AG09309 (cell line): ENCODE measurements at regions not wholly inside any gene's neighbourhood (a gene's known extent, or its start where the extent isn't known, plus 50 kb on each side); places are given as distances from the start of the nearest gene placed in this dataset.
"Not testable (repeated sequence)": the region's sequence is repeated elsewhere in the genome, so short reads cannot be mapped to it uniquely, and the experiment has no call there.

Experiments used
- DNase-seq: peaks from one replicate; pipeline ENCODE4 v3.0.0-alpha.2; 2010; ENCODE audit warnings: low read depth
- H3K4me3 ChIP-seq: 2 replicates; pipeline ENCODE4 v1.5.1; 2011; ENCODE audit warnings: mild to moderate bottlenecking, low read depth, low read length, moderate library complexity; ENCODE audit not compliant: control insufficient read depth
- TF ChIP-seq, protein P1 (sequence below): IDR thresholded peaks from 2 replicates; pipeline ENCODE4 v1.5.1; 2011; ENCODE audit warnings: mild to moderate bottlenecking, low read depth, low read length, inconsistent platforms; ENCODE audit not compliant: insufficient read depth, control insufficient read depth; ENCODE audit errors: missing control alignments

DNA sequence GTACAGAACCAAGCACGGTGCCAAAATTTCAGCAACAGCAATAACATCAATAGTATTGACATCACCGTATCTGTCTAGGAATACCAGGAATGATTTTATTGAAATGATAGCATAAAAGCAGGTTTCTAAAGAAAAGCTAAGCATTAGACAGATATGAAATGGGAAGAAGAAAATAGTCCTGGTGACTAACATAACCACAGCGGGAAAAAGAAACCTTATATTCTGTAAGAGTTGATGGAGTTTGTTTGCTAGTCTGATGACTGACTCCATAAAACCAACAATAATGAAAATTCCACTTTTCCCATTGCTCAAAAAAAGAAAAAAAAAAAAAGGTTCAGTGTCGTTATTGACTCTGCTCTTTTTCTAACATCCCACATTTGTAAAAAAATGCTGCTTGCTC lies 668.3 kb downstream of the IPMK start:
- TF ChIP-seq, protein P1, sequence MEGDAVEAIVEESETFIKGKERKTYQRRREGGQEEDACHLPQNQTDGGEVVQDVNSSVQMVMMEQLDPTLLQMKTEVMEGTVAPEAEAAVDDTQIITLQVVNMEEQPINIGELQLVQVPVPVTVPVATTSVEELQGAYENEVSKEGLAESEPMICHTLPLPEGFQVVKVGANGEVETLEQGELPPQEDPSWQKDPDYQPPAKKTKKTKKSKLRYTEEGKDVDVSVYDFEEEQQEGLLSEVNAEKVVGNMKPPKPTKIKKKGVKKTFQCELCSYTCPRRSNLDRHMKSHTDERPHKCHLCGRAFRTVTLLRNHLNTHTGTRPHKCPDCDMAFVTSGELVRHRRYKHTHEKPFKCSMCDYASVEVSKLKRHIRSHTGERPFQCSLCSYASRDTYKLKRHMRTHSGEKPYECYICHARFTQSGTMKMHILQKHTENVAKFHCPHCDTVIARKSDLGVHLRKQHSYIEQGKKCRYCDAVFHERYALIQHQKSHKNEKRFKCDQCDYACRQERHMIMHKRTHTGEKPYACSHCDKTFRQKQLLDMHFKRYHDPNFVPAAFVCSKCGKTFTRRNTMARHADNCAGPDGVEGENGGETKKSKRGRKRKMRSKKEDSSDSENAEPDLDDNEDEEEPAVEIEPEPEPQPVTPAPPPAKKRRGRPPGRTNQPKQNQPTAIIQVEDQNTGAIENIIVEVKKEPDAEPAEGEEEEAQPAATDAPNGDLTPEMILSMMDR, result no peak
- H3K4me3 ChIP-seq, result no peak overlapping the region
- DNase-seq, result no peak

DNA sequence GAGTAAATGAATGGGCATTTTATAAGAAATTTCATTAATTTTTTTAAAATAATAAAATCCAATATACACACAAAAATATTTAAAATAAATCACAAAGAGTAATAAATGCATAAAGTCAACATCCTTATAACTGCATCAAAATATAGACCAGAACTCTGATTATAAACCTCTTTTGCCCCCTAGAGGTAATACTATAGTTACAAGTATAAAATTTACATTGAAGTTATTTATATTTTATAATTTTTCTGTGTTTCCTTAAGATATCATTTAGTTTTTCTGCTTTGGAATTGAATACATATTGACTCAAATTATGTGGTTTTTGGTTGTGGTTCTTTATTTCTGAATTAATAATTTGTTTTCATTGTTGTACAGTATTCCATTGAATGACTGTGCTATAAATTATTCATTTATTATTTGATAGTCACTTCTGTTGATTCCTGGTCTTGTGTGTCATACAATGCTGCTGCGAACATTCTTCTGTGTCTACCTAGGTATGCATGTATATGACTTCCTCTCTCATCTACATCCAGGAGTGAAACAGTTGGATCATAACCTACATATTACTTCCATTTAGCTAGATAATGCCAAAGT lies 673.6 kb downstream of the IPMK start:
- H3K4me3 ChIP-seq, result no peak overlapping the region
- DNase-seq, result no peak
- TF ChIP-seq, protein P1, result no peak

DNA sequence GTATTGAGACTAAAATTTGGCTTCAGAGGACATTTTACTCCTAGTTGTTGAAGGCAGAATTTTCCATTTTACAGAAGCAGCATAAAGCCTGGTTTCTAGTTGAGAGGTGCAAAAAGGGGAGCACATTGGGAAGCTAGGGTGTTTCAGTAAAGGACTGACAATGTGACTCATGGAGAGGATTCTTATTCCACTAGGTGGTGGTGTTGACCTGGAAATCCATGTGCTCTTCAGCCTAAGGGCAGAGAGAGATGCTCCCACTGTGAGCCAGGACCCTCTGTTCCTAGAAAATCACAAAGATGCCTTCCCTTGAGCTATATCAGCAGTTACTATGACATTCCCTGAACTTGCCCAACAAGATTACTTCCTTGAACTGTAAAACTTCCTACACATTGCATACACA lies 687.8 kb downstream of the IPMK start:
- DNase-seq, result no peak
- TF ChIP-seq, protein P1, result peak; percentile 31
- no peak overlapping the region for H3K4me3 ChIP-seq

DNA sequence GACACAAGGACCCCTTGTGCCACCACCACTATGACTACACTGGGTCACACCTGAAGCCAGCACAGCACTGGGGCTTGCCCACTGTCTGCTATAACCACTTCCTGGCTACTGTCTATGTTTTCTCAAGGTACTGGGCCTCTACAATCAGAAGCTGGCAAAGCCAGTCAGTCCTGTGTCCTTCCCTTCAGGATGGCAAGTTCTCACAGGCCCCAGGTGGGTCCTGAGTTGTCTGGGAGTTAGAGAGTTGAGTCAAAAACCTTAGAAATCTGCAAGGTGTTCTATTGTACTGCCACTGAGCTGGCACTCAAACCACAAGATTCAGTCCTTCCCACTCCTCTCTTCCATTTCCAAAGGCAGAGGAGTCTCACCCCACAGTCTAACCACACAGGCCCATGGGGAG lies 705.5 kb downstream of the IPMK start:
- DNase-seq, result no peak
- H3K4me3 ChIP-seq, result no peak overlapping the region
- TF ChIP-seq, protein P1, result no peak

DNA sequence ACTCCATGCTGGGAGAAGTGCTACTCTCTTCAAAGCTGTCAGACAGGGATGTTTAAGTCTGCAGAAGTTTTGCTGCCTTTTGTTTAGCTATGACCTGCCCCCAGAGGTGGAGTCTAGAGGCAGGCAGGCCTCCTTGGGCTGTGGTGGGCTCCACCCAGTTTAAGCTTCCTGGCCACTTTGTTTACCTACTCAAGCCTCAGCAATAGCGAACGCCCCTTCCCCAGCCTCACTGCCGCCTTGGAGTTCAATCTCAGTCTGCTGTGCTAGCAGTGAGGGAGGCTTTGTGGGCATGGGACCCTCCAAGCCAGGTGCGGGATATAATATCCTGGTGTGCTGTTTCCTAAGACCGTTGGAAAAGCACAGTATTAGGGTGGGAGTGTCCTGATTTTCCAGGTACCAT lies 715.9 kb downstream of the IPMK start:
- DNase-seq, H3K4me3 ChIP-seq: not testable (repeated sequence)

DNA sequence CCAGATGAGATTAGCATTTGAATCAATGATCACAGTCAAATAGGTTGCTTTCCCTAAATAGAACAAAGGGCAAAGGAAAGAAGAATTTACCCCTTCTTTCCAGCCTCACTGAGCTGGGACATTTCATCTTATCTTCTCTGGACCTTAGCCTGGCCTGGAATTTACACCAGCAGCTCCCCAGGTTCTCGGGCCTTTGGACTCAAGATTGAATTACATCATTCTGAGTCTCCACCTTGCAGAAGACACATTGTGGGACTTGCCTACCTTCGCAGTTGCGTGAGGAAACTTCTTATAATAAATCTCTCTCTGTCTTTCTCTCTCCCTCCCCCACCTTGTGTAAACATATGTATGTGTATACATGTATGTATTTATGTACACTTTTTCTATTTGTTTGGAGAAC lies 732.4 kb downstream of the IPMK start:
- no peak for DNase-seq
- H3K4me3 ChIP-seq, result no peak overlapping the region
- TF ChIP-seq, protein P1, result no peak

DNA sequence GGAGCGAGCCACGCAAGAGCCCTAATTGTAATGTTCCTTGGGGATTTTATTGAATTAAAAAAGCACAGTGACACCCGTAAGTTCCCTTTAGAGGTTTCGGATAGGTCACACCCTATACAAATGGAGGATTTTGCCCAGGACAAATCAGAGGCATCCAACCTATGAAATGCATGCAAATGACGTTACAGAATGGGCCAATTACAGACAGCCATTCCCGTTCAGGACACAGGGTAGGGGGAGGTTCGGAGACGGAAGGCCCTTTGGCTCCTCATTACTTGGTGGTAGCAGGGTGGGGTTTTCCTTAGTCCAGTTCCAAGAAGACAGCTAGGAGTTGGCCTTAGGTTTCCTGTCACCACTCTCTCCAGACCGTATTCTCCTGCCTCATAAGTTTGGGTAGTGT lies 754.1 kb downstream of the IPMK start:
- H3K4me3 ChIP-seq, result no peak overlapping the region
- no peak for DNase-seq
- TF ChIP-seq, protein P1, result no peak
